Anterior cingulate cortex (tissue), 58 donors: ENCODE measurements at regions not wholly inside any gene's neighbourhood (a gene's known extent, or its start where the extent isn't known, plus 50 kb on each side); places are given as distances from the start of the nearest gene placed in this dataset.

Experiments used
- DNase-seq, 58 donors: peaks; one replicate each; lab custom pipeline; 2025; lab: John Stamatoyannopoulos, UW

GRCh38 chr1:5812295-5812694 is 179.9 kb downstream of the NPHP4 start:
- DNase-seq, result no peak

GRCh38 chr1:5811419-5811818 is 180.8 kb downstream of the NPHP4 start:
- DNase-seq, result peak in 2 of 58 donors; percentile 3 to 9

GRCh38 chr1:5810553-5811270 is 181.5 kb downstream of the NPHP4 start:
- no peak for DNase-seq

GRCh38 chr1:5810131-5810530 is 182.1 kb downstream of the NPHP4 start:
- no peak for DNase-seq

GRCh38 chr1:5809207-5809788 is 182.9 kb downstream of the NPHP4 start:
- DNase-seq, result no peak

GRCh38 chr1:5803851-5804250 is 188.4 kb downstream of the NPHP4 start:
- no peak for DNase-seq

- no peak for DNase-seq
Observed at GRCh38 chr1:5802606-5803005, 189.6 kb downstream of the NPHP4 start.

GRCh38 chr1:5798904-5799303 is 193.3 kb downstream of the NPHP4 start:
- no peak for DNase-seq

GRCh38 chr1:5798151-5798730 is 194.0 kb downstream of the NPHP4 start:
- no peak for DNase-seq

- no peak for DNase-seq
Observed at GRCh38 chr1:5796028-5796427, 196.2 kb downstream of the NPHP4 start.

- no peak for DNase-seq
Observed at GRCh38 chr1:5794279-5794678, 197.9 kb downstream of the NPHP4 start.

GRCh38 chr1:5793516-5793915 is 198.7 kb downstream of the NPHP4 start:
- no peak for DNase-seq

- DNase-seq, result no peak
Observed at GRCh38 chr1:5781079-5781478, 211.1 kb downstream of the NPHP4 start.

GRCh38 chr1:5780324-5780716 is 211.9 kb downstream of the NPHP4 start:
- DNase-seq, result no peak

GRCh38 chr1:5779608-5780323 is 212.5 kb downstream of the NPHP4 start:
- DNase-seq, result no peak

GRCh38 chr1:5776035-5776550 is 216.1 kb downstream of the NPHP4 start:
- DNase-seq, result no peak

- DNase-seq, result no peak
Observed at GRCh38 chr1:5774019-5774418, 218.2 kb downstream of the NPHP4 start.

- DNase-seq, result no peak
Observed at GRCh38 chr1:5771788-5772187, 220.4 kb downstream of the NPHP4 start.

GRCh38 chr1:5770981-5771765 is 221.1 kb downstream of the NPHP4 start:
- DNase-seq, result peak in 28 of 58 donors; percentile 2 to 67 (median 34)

- DNase-seq, result peak in 1 of 58 donors; percentile 10
Observed at GRCh38 chr1:5769760-5770159, 222.5 kb downstream of the NPHP4 start.
